Endothelial cell of umbilical vein (primary cell): ENCODE measurements at regions not wholly inside any gene's neighbourhood (a gene's known extent, or its start where the extent isn't known, plus 50 kb on each side); places are given as distances from the start of the nearest gene placed in this dataset.

Experiments used
- BruUV-seq: library from RNA; stranded (reverse); fragments of 400-500 nt; replicated peaks from 2 replicates; lab custom pipeline; 2021; lab: Mats Ljungman, UMichigan
- CTCF ChIA-PET: fragments of 300-600, 350-600 bp; sonication (Branson Sonifier 250); formaldehyde crosslinking; loops from one replicate; lab custom pipeline; 2021; ENCODE audit warnings: antibody characterized with exemption, inconsistent platforms; lab: Charles Lee
- POLR2A ChIA-PET: fragments of 300-600, 350-600 bp; sonication (Branson Sonifier 250); formaldehyde crosslinking; loops from one replicate; lab custom pipeline; 2021; ENCODE audit warnings: antibody characterized with exemption, inconsistent platforms; lab: Charles Lee
- DNase-seq: peaks from one replicate; pipeline ENCODE4 v3.0.0-alpha.2; 2011; ENCODE audit warnings: low read depth, low spot score
- FAIRE-seq: peaks from 2 replicates; lab custom pipeline; 2011; peaks lifted over from hg19 to GRCh38; lab: Jason Lieb, UNC
- H2AFZ ChIP-seq: 2 replicates; pipeline ENCODE4 v1.6.0; 2012; ENCODE audit warnings: low read depth, low read length, control low read depth, inconsistent platforms
- H3K27ac ChIP-seq: 2 replicates; pipeline ENCODE4 v1.5.1; 2011; ENCODE audit warnings: low read depth, mild to moderate bottlenecking, control low read depth, low read length, moderate library complexity; ENCODE audit not compliant: insufficient read depth
- H3K27me3 ChIP-seq, 2 experiments: 2 replicates each; pipeline versions ENCODE4 v1.6.0 to v1.6.1; 2011; ENCODE audit warnings: low read length in 2 of 2, mixed read lengths in 1 of 2; ENCODE audit not compliant: control insufficient read depth in 2 of 2, insufficient read depth in 2 of 2
- H3K36me3 ChIP-seq, 2 experiments: 2 replicates in 1 of 2; 3 replicates in 1 of 2; pipeline ENCODE4 v1.5.1; 2011; ENCODE audit warnings: low read length in 2 of 2, mild to moderate bottlenecking in 1 of 2, moderate library complexity in 1 of 2; ENCODE audit not compliant: control insufficient read depth in 2 of 2, insufficient read depth in 2 of 2; ENCODE audit errors: extremely low read depth in 1 of 2
- H3K4me1 ChIP-seq: 3 replicates; pipeline ENCODE4 v1.5.1; 2011; ENCODE audit warnings: mild to moderate bottlenecking, low read length; ENCODE audit not compliant: control insufficient read depth, insufficient read depth; ENCODE audit errors: extremely low read depth
- H3K4me2 ChIP-seq: 2 replicates; pipeline ENCODE4 v1.6.1; 2011; ENCODE audit warnings: low read length, control low read depth, mixed read lengths; ENCODE audit not compliant: insufficient read depth
- H3K4me3 ChIP-seq, 3 experiments: fragments of 200-600 bp in 1 of 3; sonication (generic), shearing (Covaris generic) in 1 of 3; replicated peaks in 1 of 3; 2 replicates each; pipeline ENCODE4 v1.5.1; 2011 to 2016; ENCODE audit warnings: control low read depth in 3 of 3, low read length in 3 of 3, mild to moderate bottlenecking in 2 of 3, inconsistent platforms in 1 of 3, low read depth in 1 of 3, moderate library complexity in 1 of 3; ENCODE audit not compliant: insufficient read depth in 1 of 3
- H3K79me2 ChIP-seq: 2 replicates; pipeline ENCODE4 v1.6.0; 2012; ENCODE audit warnings: low read length, inconsistent platforms; ENCODE audit not compliant: control insufficient read depth, insufficient read depth
- H3K9ac ChIP-seq: replicated peaks from 2 replicates; pipeline ENCODE3; 2011; ENCODE audit warnings: low read length, control low read depth; ENCODE audit not compliant: insufficient read depth; ENCODE audit errors: extremely low read depth
- H3K9me1 ChIP-seq: replicated peaks from 3 replicates; pipeline ENCODE4 v1.6.0; 2011; ENCODE audit warnings: mild to moderate bottlenecking, low read length; ENCODE audit not compliant: control insufficient read depth, insufficient read depth; ENCODE audit errors: extremely low read depth
- H3K9me3 ChIP-seq: replicated peaks from 2 replicates; pipeline ENCODE4 v1.5.1; 2012; ENCODE audit warnings: low read length, inconsistent platforms; ENCODE audit not compliant: control insufficient read depth, insufficient read depth
- H4K20me1 ChIP-seq: replicated peaks from 2 replicates; pipeline ENCODE3; 2011; ENCODE audit warnings: mild to moderate bottlenecking, low read length; ENCODE audit not compliant: control insufficient read depth, insufficient read depth; ENCODE audit errors: extremely low read depth
- EZH2 ChIP-seq: IDR thresholded peaks from 2 replicates; pipeline ENCODE4 v1.6.1; 2012; ENCODE audit warnings: borderline replicate concordance, low read depth, mild to moderate bottlenecking, moderate library complexity, low read length, inconsistent platforms; ENCODE audit not compliant: severe bottlenecking
- FOS ChIP-seq: IDR thresholded peaks from 2 replicates; pipeline ENCODE4 v1.6.1; 2011; ENCODE audit warnings: mild to moderate bottlenecking, low read length, moderate library complexity, borderline replicate concordance; ENCODE audit not compliant: insufficient read depth
- GATA2 ChIP-seq: IDR thresholded peaks from 2 replicates; pipeline ENCODE4 v1.7.0; 2011; ENCODE audit warnings: low read depth, mild to moderate bottlenecking, moderate library complexity, mixed read lengths, low read length; ENCODE audit not compliant: insufficient read length, insufficient read depth
- JUN ChIP-seq: IDR thresholded peaks from 2 replicates; pipeline ENCODE4 v1.6.1; 2011; ENCODE audit warnings: borderline replicate concordance, low read depth; ENCODE audit not compliant: insufficient read length, insufficient read depth
- POLR2AphosphoS5 ChIP-seq: IDR thresholded peaks from 2 replicates; pipeline ENCODE4 v1.6.1; 2012; ENCODE audit warnings: low read depth, mild to moderate bottlenecking, control low read depth, low read length, moderate library complexity; ENCODE audit not compliant: insufficient read depth
- dilution Hi-C: fragments of 300-500 bp; cut with MboI; formaldehyde crosslinking; loops from one replicate; pipeline ENCODE4 v1.15.0; 2019; ENCODE audit warnings: low sequenced_read_pairs; ENCODE audit not compliant: extremely low pct_ligation_motif_present
- intact Hi-C: fragments of 100-400 bp; cut with micrococcal nuclease; formaldehyde crosslinking; loops from one replicate; pipeline ENCODE4 v1.10.0; 2022

- ChIA-PET CTCF (no interaction called here), POLR2A (no interaction called here)
- intact Hi-C loops (no loop called here), dilution Hi-C loops (no loop called here)
- BruUV-seq: no TSS peak
- Histone ChIP-seq H3K4me1 (no peaks in the 10 kb centered on the region), H3K4me2 (no peak overlapping the region), H3K36me3 (no peaks in the 10 kb centered on the region), H3K4me3 (no peak overlapping the region), H3K9me1 (no peaks in the 10 kb centered on the region), H2AFZ (no peak overlapping the region), H3K9ac (no peak overlapping the region), H3K27me3 (peaks cover 0 to 5% of the 10 kb centered on the region in 2 experiments), H3K79me2 (no peaks in the 10 kb centered on the region), H3K9me3 (no peaks in the 10 kb centered on the region), H3K27ac (no peak overlapping the region), H4K20me1 (no peaks in the 10 kb centered on the region)
- FAIRE-seq (no peak), DNase-seq (no peak)
- no peak for TF ChIP-seq POLR2AphosphoS5
- no peak for TF ChIP-seq FOS
- TF ChIP-seq GATA2: no peak
These were observed 140.2 kb upstream of the KLF3 start for GRCh38 chr4:38523524-38524448.

- TF ChIP-seq EZH2: no peak
- no peak for TF ChIP-seq JUN
- Histone ChIP-seq H3K4me3 (no peak overlapping the region), H3K27me3 (no peaks in the 10 kb centered on the region), H3K36me3 (no peaks in the 10 kb centered on the region), H3K27ac (no peak overlapping the region), H3K9me3 (no peaks in the 10 kb centered on the region), H3K4me1 (peaks cover 10% of the 10 kb centered on the region), H3K9ac (no peak overlapping the region), H4K20me1 (no peaks in the 10 kb centered on the region), H3K79me2 (no peaks in the 10 kb centered on the region), H3K9me1 (no peaks in the 10 kb centered on the region), H3K4me2 (no peak overlapping the region), H2AFZ (no peak overlapping the region)
- DNase-seq (no peak), FAIRE-seq (no peak)
- ChIA-PET POLR2A (no interaction called here), CTCF (no interaction called here)
- dilution Hi-C loops (no loop called here), intact Hi-C loops (no loop called here)
- BruUV-seq: no TSS peak
These were observed 137.6 kb upstream of the KLF3 start for GRCh38 chr4:38526412-38526811.
